ENCODE measurements at regions not wholly inside any gene's neighbourhood (a gene's known extent, or its start where the extent isn't known, plus 50 kb on each side); places are given as distances from the start of the nearest gene placed in this dataset.

GRCh38 chr10:81026591-81026990 lies 488.9 kb downstream of the SH2D4B start:
- Histone ChIP-seq H3K27me3 (no peaks in the 10 kb centered on the region), H3K27ac (no peak overlapping the region), H3K4me3 (no peak overlapping the region), H3K9me3 (no peaks in the 10 kb centered on the region), H3K4me1 (no peaks in the 10 kb centered on the region), H3K36me3 (no peaks in the 10 kb centered on the region)
- 71 to 81% (median 76%) methylated on average over 3 of the region's 3 CpGs for WGBS, 4 donors
- intact Hi-C loops (cut with DNase I) = no loop called here
- DNase-seq (no peak), ATAC-seq (no peak)
- no peak for TF ChIP-seq POLR2A (IDR thresholded peaks at IDR 0.05)
- no peak for TF ChIP-seq CTCF (IDR thresholded peaks at IDR 0.05)

GRCh38 chr10:81027223-81027622 lies 489.5 kb downstream of the SH2D4B start:
- DNase-seq (no peak), ATAC-seq (no peak)
- Histone ChIP-seq H3K27me3 (no peaks in the 10 kb centered on the region), H3K27ac (no peak overlapping the region), H3K9me3 (no peaks in the 10 kb centered on the region), H3K4me3 (no peak overlapping the region), H3K4me1 (no peaks in the 10 kb centered on the region), H3K36me3 (no peaks in the 10 kb centered on the region)
- intact Hi-C loops (cut with DNase I) = no loop called here
- TF ChIP-seq CTCF (IDR thresholded peaks at IDR 0.05) = no peak
- 36 to 67% (median 54%) methylated on average over 1 of the region's 1 CpG for WGBS, 4 donors

GRCh38 chr10:81027706-81028105 lies 490.0 kb downstream of the SH2D4B start:
- TF ChIP-seq CTCF (IDR thresholded peaks at IDR 0.05) = no peak
- TF ChIP-seq POLR2A (IDR thresholded peaks at IDR 0.05) = no peak
- no peak for ATAC-seq
- 86 to 88% (median 87%) methylated on average over 4 of the region's 4 CpGs for WGBS, 4 donors

GRCh38 chr10:81031774-81032173 lies 494.1 kb downstream of the SH2D4B start:
- Histone ChIP-seq H3K27ac (no peak overlapping the region), H3K4me1 (no peaks in the 10 kb centered on the region), H3K4me3 (no peak overlapping the region), H3K9me3 (peaks cover 0 to 9% (median 0%) of the 10 kb centered on the region in 12 donors), H3K27me3 (no peaks in the 10 kb centered on the region), H3K36me3 (no peaks in the 10 kb centered on the region)
- 78 to 89% (median 86%) methylated on average over 1 of the region's 1 CpG for WGBS, 4 donors
- ATAC-seq = no peak
- TF ChIP-seq CTCF (IDR thresholded peaks at IDR 0.05) = no peak
- no peak for TF ChIP-seq POLR2A (IDR thresholded peaks at IDR 0.05)
- no peak for DNase-seq
- intact Hi-C loops (cut with DNase I) = no loop called here

More at GRCh38 chr10:81027706-81028105, 490.0 kb downstream of the SH2D4B start:
- no peaks in the 10 kb centered on the region for H3K4me1 ChIP-seq
- intact Hi-C loops (cut with DNase I) = no loop called here
- H3K27ac ChIP-seq = no peak overlapping the region
- no peaks in the 10 kb centered on the region for H3K9me3 ChIP-seq
- H3K4me3 ChIP-seq = no peak overlapping the region
- no peaks in the 10 kb centered on the region for H3K27me3 ChIP-seq
- no peak for DNase-seq
- no peaks in the 10 kb centered on the region for H3K36me3 ChIP-seq
